SK-N-SH (cell line): ENCODE measurements at regions not wholly inside any gene's neighbourhood (a gene's known extent, or its start where the extent isn't known, plus 50 kb on each side); places are given as distances from the start of the nearest gene placed in this dataset.
A peak's percentile ranks its signal among the peaks of the same experiment; 100 is the strongest.

Experiments used
- CTCF ChIA-PET: fragments of 300-600, 350-600 bp; formaldehyde crosslinking; extraction: SDS; loops from one replicate; lab custom pipeline; 2021; lab: Yijun Ruan, JAX
- POLR2A ChIA-PET: fragments of 350-600 bp; sonication (Branson Sonifier 250); formaldehyde crosslinking; extraction: SDS; loops from one replicate; lab custom pipeline; 2020; ENCODE audit warnings: antibody characterized with exemption, inconsistent platforms; lab: Yijun Ruan, JAX
- DNase-seq: peaks from one replicate; pipeline ENCODE4 v3.0.0; 2012
- H2AFZ ChIP-seq: fragments of 200-600 bp; sonication (generic); 2 replicates; pipeline ENCODE4 v1.8.1; 2016; ENCODE audit warnings: antibody characterized with exemption, mild to moderate bottlenecking, low read depth
- H3F3A ChIP-seq: fragments of 200-600 bp; sonication (generic); replicated peaks from 2 replicates; pipeline ENCODE3; 2016; ENCODE audit warnings: antibody characterized with exemption, mild to moderate bottlenecking; ENCODE audit not compliant: insufficient read depth
- H3K27ac ChIP-seq, 2 experiments: fragments of 200-500 bp in 1 of 2; fragments of 200-600 bp in 1 of 2; sonication (Bioruptor generic) in 1 of 2; sonication (generic), shearing (Covaris generic) in 1 of 2; 2 replicates each; pipeline versions ENCODE4 v1.5.1 to v1.6.1; 2014 to 2016; ENCODE audit warnings: low read depth in 2 of 2, inconsistent platforms in 1 of 2, low read length in 1 of 2, mild to moderate bottlenecking in 1 of 2, mixed read lengths in 1 of 2
- H3K27me3 ChIP-seq: fragments of 200-600 bp; sonication (generic), shearing (Covaris generic); 2 replicates; pipeline ENCODE4 v1.6.1; 2016; ENCODE audit warnings: mixed run types; ENCODE audit not compliant: insufficient read depth
- H3K36me3 ChIP-seq, 2 experiments: fragments of 200-500 bp in 1 of 2; fragments of 200-600 bp in 1 of 2; sonication (Bioruptor generic) in 1 of 2; sonication (generic) in 1 of 2; replicated peaks in 1 of 2; 2 replicates each; pipeline versions ENCODE3 to v1.5.1; 2014 to 2016; ENCODE audit warnings: low read length in 1 of 2, mild to moderate bottlenecking in 1 of 2; ENCODE audit not compliant: insufficient read depth in 2 of 2, control insufficient read depth in 1 of 2
- H3K4me1 ChIP-seq, 2 experiments: fragments of 200-500 bp in 1 of 2; fragments of 200-600 bp in 1 of 2; sonication (Bioruptor generic) in 1 of 2; sonication (generic), shearing (Covaris generic) in 1 of 2; 2 replicates each; pipeline versions ENCODE4 v1.5.1 to v1.6.1; 2014 to 2016; ENCODE audit warnings: low read depth in 1 of 2, low read length in 1 of 2, mixed run types in 1 of 2; ENCODE audit not compliant: insufficient read depth in 2 of 2, control insufficient read depth in 1 of 2
- H3K4me2 ChIP-seq: fragments of 200-600 bp; sonication (generic), shearing (Covaris generic); 2 replicates; pipeline ENCODE4 v1.6.1; 2017; ENCODE audit warnings: mixed run types
- H3K4me3 ChIP-seq, 2 experiments: fragments of 200-500 bp in 1 of 2; fragments of 200-600 bp in 1 of 2; sonication (Bioruptor generic) in 1 of 2; sonication (generic), shearing (Covaris generic) in 1 of 2; 2 replicates each; pipeline versions ENCODE4 v1.5.1 to v1.8.1; 2014 to 2016; ENCODE audit warnings: low read depth in 2 of 2, inconsistent platforms in 1 of 2, low read length in 1 of 2, mild to moderate bottlenecking in 1 of 2, mixed read lengths in 1 of 2, moderate library complexity in 1 of 2
- H3K79me2 ChIP-seq: fragments of 200-600 bp; sonication (generic); 2 replicates; pipeline ENCODE4 v1.8.1; 2017; ENCODE audit warnings: mild to moderate bottlenecking; ENCODE audit not compliant: insufficient read depth
- H3K9ac ChIP-seq: fragments of 200-600 bp; sonication (generic); 2 replicates; pipeline ENCODE4 v1.6.1; 2017; ENCODE audit warnings: mixed run types
- H3K9me2 ChIP-seq: fragments of 200-600 bp; sonication (generic); 2 replicates; pipeline ENCODE4 v1.6.1; 2017; ENCODE audit warnings: mixed run types
- H3K9me3 ChIP-seq: fragments of 200-600 bp; sonication (generic); 2 replicates; pipeline ENCODE4 v1.6.1; 2017; ENCODE audit warnings: mixed run types, mild to moderate bottlenecking, moderate library complexity
- H4K20me1 ChIP-seq: fragments of 200-600 bp; sonication (generic); 2 replicates; pipeline ENCODE4 v1.6.1; 2017; ENCODE audit warnings: mild to moderate bottlenecking, mixed run types; ENCODE audit not compliant: insufficient read depth
- CHD2 ChIP-seq: fragments of 150-350 bp; IDR thresholded peaks from 2 replicates; pipeline ENCODE4 v1.6.1; 2018; ENCODE audit warnings: low read length; ENCODE audit not compliant: partially characterized antibody
- CTCF ChIP-seq: fragments of 200-600 bp; sonication (generic); IDR thresholded peaks from 2 replicates; pipeline ENCODE4 v1.6.1; 2017; ENCODE audit warnings: antibody characterized with exemption, mild to moderate bottlenecking, moderate library complexity
- EZH2phosphoT487 ChIP-seq: fragments of 200-600 bp; sonication (generic); IDR thresholded peaks from 2 replicates; pipeline ENCODE4 v1.6.1; 2017; ENCODE audit warnings: low read depth, mixed run types, mild to moderate bottlenecking, antibody characterized with exemption, moderate library complexity, borderline replicate concordance
- FOXJ3 ChIP-seq: sonication (generic); formaldehyde crosslinking; IDR thresholded peaks from 2 replicates; pipeline ENCODE4 v1.5.1; 2020; ENCODE audit warnings: mild to moderate bottlenecking, missing genetic modification reagents
- GATA2 ChIP-seq: sonication (generic); formaldehyde crosslinking; IDR thresholded peaks from 2 replicates; pipeline ENCODE4 v1.5.0; 2020; ENCODE audit warnings: mild to moderate bottlenecking, missing genetic modification reagents
- IRF3 ChIP-seq: fragments of 150-350 bp; IDR thresholded peaks from 2 replicates; pipeline ENCODE4 v1.6.1; 2016; ENCODE audit warnings: mild to moderate bottlenecking, low read depth, low read length
- JUND ChIP-seq: IDR thresholded peaks from 2 replicates; pipeline ENCODE4 v1.4.0; 2012
- MAX ChIP-seq: IDR thresholded peaks from 2 replicates; pipeline ENCODE4 v1.4.0; 2012; ENCODE audit warnings: low read depth
- NFIC ChIP-seq: IDR thresholded peaks from 2 replicates; pipeline ENCODE4 v1.4.0; 2012; ENCODE audit warnings: borderline replicate concordance
- NRF1 ChIP-seq: IDR thresholded peaks from 2 replicates; pipeline ENCODE4 v1.6.1; 2012; ENCODE audit warnings: low read depth, mild to moderate bottlenecking, low read length
- PBX3 ChIP-seq: IDR thresholded peaks from 2 replicates; pipeline ENCODE4; 2012
- RAD21 ChIP-seq: IDR thresholded peaks from 2 replicates; pipeline ENCODE4 v1.6.1; 2012; ENCODE audit warnings: mild to moderate bottlenecking, low read length
- RCOR1 ChIP-seq: fragments of 150-350 bp; IDR thresholded peaks from 2 replicates; pipeline ENCODE4 v1.6.1; 2017; ENCODE audit warnings: antibody characterized with exemption, low read length
- REST ChIP-seq: IDR thresholded peaks from 2 replicates; pipeline ENCODE4 v1.6.1; 2012; ENCODE audit warnings: mild to moderate bottlenecking, low read depth, low read length, moderate library complexity
- RFX5 ChIP-seq: IDR thresholded peaks from 2 replicates; pipeline ENCODE4 v1.6.1; 2012; ENCODE audit warnings: mild to moderate bottlenecking, improper control_type of control experiment, low read length
- RXRA ChIP-seq: IDR thresholded peaks from 2 replicates; pipeline ENCODE4 v1.4.0; 2012; ENCODE audit warnings: low read depth, mild to moderate bottlenecking, borderline replicate concordance
- SIN3A ChIP-seq: IDR thresholded peaks from 2 replicates; pipeline ENCODE4 v1.6.1; 2012; ENCODE audit warnings: low read depth, mild to moderate bottlenecking, low read length, moderate library complexity, borderline replicate concordance
- TCF12 ChIP-seq: IDR thresholded peaks from 2 replicates; pipeline ENCODE4 v1.4.0; 2012
- TEAD4 ChIP-seq: IDR thresholded peaks from 2 replicates; pipeline ENCODE4 v1.4.0; 2012; ENCODE audit warnings: mild to moderate bottlenecking, borderline replicate concordance; ENCODE audit not compliant: insufficient read depth
- USF1 ChIP-seq: IDR thresholded peaks from 2 replicates; pipeline ENCODE4 v1.4.0; 2012; ENCODE audit warnings: low read depth, borderline replicate concordance
- USF2 ChIP-seq: fragments of 150-350 bp; IDR thresholded peaks from 2 replicates; pipeline ENCODE4 v1.6.1; 2017; ENCODE audit warnings: antibody characterized with exemption, low read length, low read depth, borderline replicate concordance
- ZBTB33 ChIP-seq: IDR thresholded peaks from 2 replicates; pipeline ENCODE4 v1.4.0; 2012; ENCODE audit warnings: low read depth, borderline replicate concordance

- Histone ChIP-seq H2AFZ (no peak overlapping the region), H3K4me1 (peaks cover 0 to 6% of the 10 kb centered on the region in 2 experiments; a peak in 2 of 4 replicates), H3K27ac (peak overlapping the region; percentile 46 to 68; a peak in 3 of 4 replicates), H3K9me2 (no peaks in the 10 kb centered on the region), H3K36me3 (no peaks in the 10 kb centered on the region), H3F3A (peaks cover 6% of the 10 kb centered on the region), H3K27me3 (no peaks in the 10 kb centered on the region), H3K4me3 (no peak overlapping the region), H3K4me2 (no peak overlapping the region), H3K79me2 (no peaks in the 10 kb centered on the region), H3K9me3 (no peaks in the 10 kb centered on the region), H3K9ac (no peak overlapping the region), H4K20me1 (no peaks in the 10 kb centered on the region)
- no peak for DNase-seq
- POLR2A ChIA-PET: no interaction called here
- CTCF ChIA-PET: no interaction called here
- no peak for TF ChIP-seq EZH2phosphoT487
- peak; percentile 58; the same call in 1 of the 2 replicates for TF ChIP-seq JUND
- peak; percentile 87 for TF ChIP-seq PBX3
- TF ChIP-seq MAX: no peak
- no peak for TF ChIP-seq NRF1
- TF ChIP-seq CTCF: no peak
- TF ChIP-seq SIN3A: no peak
- TF ChIP-seq USF1: no peak
- TF ChIP-seq REST: no peak
- TF ChIP-seq CHD2: no peak
- no peak for TF ChIP-seq USF2
- TF ChIP-seq TCF12: peak; percentile 91
- TF ChIP-seq RXRA: no peak
- TF ChIP-seq ZBTB33: no peak
- TF ChIP-seq RCOR1: no peak
- TF ChIP-seq IRF3: no peak
- peak; percentile 94 for TF ChIP-seq NFIC
- no peak for TF ChIP-seq FOXJ3 (CRISPR knock-in tag)
- TF ChIP-seq RAD21: no peak
- no peak for TF ChIP-seq RFX5
- peak; percentile 65; the same call in 1 of the 2 replicates for TF ChIP-seq TEAD4
- no peak for TF ChIP-seq GATA2 (CRISPR knock-in tag)
These were observed 535.1 kb downstream of the FAT4 start for GRCh38 chr4:125849869-125850268.
